HG03280 (cell line): ENCODE measurements at regions not wholly inside any gene's neighbourhood (a gene's known extent, or its start where the extent isn't known, plus 50 kb on each side); places are given as distances from the start of the nearest gene placed in this dataset.
"Not testable (repeated sequence)": the region's sequence is repeated elsewhere in the genome, so short reads cannot be mapped to it uniquely, and the experiment has no call there.

Experiments used
- ATAC-seq: cut with Tn5 transposase; IDR thresholded peaks from one replicate; pipeline ENCODE4 v1.9.1; 2021; ENCODE audit warnings: mild to moderate bottlenecking, moderate library complexity; ENCODE audit not compliant: unreplicated experiment

DNA sequence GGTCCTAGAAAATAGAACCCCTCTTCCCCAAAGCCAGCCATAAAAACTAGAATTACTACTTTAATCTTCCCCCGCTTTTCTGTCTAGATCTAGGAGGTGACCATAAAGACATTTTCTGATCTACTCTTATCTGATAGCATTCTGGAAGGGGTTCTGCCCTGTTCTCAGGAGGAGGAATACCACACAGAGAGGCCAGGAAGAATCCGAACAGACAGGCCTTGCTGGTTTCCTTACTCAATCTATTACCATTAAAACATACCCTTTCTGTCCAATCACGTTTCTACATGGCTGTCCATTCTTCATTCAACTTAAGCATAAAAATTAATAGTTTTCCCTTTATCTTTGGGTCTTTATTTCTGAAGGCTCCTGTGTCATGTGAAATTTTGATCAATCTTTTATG, 198.7 kb downstream of the GPAT3 start:
- ATAC-seq = no peak

DNA sequence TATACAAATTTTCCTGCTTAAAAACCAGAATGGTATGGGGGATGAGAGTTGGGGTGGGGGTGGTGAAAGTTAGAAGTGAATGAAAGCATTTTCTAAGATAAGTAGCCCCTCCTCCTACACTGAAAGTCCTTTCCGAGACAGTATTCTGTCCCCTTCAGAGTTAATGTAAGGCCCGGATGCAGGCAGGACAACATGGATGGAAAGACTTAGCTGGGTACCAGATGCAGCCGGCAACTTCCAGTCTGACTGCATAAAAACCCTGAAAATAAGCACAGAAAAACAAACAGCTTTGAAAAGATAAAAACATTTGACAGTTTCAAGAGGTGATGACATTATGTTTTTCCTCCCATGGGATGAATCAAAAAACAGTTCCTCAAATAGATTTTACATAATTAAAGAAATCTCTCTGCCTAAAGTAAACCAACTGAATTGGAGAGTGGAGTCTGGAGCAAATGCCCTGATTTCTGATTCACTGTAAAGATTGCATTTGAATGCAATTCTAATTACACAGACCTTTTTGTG, 196.3 kb downstream of the GPAT3 start:
- no peak for ATAC-seq

DNA sequence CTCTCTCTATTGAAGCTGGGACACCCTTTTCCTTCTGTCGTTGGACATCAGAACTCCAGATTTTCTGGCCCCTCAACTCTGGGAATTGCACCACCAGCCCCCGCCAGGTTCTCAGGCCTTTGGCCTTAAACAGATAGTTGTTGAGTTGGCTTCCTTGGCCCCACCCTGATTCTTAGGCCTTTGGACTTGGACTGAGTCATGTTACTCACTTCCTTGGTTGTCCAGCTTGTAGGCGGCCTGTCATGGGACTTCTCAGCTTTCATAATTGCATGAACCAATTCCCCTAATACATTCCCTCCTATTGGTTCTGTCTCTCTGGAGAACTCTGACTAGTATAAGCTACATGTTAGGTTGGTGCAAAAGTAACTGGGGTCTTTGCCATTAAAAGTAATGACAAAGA, 195.7 kb downstream of the GPAT3 start:
- no peak for ATAC-seq

DNA sequence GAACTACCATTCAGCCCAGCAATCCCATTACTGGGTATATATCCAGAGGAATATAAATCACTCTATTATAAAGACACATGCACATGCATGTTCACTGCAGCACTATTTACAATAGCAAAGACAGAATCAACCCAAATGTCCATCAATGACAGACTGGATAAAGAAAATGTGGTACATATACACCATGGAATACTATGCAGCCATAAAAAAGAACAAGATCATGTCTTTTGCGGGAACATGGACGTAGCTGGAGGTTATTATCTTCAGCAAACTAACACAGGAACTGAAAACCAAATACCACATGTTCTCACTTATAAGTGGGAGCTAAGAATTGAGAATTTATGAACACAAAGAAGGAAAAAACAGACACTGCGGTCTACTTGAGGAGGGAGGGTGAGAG, 195.1 kb downstream of the GPAT3 start:
- ATAC-seq = not testable (repeated sequence)

DNA sequence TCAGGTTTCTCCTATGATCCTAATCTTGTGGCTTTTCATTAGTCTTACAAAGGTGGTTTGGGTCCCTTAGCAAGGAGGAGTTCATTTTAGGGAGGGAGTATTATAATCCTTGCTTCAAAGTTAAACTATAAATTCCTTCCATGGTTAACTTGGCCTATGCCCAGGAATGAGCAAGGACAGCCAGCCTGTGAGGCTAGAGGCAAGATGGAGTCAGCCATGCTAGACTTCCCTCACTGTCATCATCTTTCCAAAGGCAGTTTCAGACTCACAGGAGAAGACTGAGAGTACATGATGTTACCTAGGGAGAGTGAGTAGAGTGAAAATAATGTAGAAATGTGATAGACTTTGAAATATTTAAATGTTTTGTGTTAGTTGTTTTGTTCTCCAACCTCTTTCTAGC, 192.3 kb downstream of the GPAT3 start:
- no peak for ATAC-seq

DNA sequence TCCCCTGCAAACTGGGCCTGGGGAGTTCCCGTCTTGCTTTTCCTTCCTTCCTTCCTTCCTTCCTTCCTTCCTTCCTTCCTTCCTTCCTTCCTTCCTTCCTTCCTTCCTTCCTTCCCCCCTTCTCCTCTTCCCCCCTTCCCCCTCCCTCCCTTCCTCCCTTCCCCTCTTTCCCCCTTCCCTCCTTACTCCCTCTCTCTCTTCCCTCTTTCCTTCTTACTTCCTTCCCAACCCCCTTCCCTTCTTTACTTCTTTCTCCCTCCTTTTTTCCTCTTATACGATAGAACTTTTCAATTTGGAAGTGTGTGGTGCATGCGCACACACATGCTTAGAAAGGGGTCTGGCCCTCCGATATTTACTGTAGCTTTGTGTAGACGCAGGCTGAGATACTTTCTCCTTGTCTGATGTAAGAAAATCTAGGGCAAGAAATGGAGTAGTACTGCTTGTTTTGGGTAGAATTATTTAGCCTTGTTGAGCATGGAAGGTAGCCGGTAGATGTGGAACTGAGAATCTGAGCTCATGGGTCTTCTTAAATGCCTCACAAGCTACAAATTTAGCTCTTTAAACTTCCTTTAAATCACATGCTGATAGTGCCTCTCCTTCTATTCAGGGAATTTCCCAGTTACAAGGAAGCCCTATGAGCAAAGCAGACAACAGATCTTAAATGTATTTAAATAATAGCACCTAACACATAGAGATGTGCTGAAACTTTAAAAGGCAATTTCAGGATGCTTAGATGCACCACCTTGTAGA, 189.6 kb downstream of the GPAT3 start:
- no peak for ATAC-seq

DNA sequence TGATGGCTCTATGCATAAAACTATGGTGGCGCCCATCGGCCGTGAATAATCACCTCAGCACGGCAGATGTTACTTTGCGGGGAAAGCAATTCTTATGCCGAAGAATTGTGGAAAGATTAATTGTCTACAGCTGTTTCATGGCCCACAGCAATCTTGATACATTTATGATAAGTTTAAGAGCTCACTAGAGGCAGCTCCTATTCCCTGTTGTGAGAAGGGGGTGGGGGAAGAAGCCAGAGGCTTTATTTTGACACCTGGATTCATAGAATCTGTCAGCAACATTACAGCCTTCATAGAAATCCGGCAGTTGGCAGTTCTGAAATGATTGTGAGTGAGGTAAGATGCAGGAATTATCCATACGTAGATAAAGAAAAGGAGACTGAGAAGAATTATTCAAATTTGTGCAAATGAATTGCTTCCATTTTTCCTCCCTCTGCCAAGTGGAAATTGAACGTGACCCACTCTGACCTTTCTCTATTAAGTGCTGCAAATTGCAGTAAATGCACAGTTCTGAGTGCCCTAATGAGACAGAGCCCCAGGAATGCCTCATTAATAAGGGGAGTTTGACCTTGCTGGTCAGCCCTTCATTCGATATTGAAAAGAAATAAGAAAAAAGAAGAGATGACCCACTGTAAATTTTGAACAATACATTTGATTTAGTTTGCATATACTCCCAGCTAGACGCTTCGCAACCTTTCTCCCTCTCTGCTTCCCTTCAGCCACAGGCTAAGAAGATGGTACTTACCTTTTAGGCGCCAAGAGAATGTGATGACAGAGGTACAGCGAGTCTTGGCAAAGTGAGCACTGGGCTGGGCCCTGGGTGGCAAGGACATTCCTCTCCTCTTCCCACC, 188.8 kb downstream of the GPAT3 start:
- ATAC-seq = no peak

DNA sequence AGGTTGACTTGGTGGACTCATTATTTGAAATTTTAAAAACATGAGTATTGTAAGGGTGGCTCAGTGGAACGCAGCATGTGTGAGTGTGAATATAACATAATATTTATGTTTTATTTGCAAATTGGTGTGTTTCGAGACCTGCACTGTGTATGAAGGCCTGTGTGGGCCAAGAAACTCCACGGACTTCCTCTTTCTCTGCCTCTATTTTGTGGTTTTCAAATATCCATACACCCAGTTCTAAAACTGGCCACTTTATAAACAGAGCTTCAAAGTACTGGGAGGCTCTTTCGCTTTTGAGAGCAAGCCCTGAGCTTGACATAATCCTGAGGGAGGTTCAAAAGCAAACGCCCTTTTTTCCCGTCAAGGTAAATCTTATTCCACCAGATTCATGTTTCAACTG, 187.7 kb downstream of the GPAT3 start:
- no peak for ATAC-seq

DNA sequence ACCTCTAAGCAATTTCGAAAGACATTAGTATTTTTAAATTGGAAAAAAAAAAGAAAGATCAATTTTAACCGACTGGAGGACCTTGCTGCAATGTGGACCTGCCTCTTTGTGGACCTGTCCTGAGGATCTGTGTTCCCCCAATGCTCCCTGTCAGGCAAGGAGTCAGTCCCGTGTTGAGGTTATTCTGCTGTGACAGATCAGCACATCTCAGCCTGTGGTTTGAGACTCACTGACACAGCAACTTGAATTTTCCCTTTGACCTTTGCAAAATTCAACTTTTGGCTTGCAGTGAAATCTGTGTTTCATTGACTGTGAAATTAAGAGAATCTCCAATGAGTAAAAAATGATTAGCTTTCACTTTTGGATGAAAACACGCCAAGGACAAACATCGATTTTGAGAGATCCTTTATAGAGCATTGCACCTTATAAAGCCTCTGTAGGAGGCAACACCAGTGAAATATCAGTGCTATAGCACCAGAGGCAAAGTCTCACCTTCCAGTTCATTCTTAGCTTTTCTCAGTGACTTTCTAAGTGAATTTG, 186.9 kb downstream of the GPAT3 start:
- no peak for ATAC-seq

DNA sequence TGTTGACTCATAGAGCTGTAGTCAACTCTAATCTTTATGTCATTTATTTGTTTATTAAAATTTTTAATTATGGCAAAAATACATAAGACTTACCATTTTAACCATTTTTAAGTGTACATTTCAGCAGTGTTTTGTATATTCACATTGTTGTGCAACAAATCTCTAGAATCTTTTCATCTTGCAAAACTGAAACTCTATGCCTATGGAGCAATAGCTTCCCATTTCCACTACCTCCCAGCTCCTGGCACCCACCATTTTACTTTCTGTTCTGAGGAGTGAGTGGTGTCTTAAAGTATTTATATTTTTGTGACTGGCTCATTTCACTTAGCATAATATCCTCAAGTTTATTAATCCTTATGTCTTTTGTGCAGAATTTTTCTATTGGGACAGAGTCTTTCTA, 181.0 kb downstream of the GPAT3 start:
- ATAC-seq = no peak

DNA sequence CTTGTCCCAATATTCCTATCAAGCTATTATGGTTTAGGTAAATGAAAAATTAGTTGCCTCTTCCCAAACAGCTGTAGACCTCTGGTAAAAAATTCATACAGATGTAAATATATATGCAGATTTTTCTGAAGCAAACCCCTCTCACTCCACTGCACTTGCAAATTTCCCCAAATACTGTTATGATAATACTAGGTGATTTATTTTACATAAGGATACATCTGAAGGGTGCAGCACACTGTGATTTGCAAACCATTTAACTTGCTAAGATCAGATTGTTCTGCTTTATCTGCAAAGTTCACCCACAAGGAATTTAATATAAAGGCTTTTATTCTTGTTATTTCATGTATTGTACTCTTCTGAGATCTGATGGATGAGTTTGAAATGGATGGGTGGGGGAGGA, 177.0 kb downstream of the GPAT3 start:
- no peak for ATAC-seq

DNA sequence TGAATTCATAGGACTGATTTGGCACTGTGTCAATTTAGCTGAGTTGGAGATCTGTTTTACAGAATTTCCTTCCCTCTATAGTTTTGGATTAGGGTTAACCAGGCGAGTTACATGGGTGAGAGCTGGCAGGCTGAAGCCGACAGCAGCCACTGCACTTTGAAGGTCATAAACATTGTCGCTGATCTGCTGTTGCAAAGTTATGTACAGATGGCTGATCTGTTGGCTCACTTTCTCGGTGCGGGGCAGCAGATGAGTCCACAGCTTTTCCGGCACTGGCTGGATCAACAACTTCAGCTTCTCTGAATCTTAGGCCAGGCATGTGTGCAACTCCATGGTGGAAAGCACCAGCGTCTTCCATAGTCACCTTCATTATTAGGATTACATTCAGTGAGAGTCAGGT, 173.7 kb downstream of the GPAT3 start:
- ATAC-seq = no peak

DNA sequence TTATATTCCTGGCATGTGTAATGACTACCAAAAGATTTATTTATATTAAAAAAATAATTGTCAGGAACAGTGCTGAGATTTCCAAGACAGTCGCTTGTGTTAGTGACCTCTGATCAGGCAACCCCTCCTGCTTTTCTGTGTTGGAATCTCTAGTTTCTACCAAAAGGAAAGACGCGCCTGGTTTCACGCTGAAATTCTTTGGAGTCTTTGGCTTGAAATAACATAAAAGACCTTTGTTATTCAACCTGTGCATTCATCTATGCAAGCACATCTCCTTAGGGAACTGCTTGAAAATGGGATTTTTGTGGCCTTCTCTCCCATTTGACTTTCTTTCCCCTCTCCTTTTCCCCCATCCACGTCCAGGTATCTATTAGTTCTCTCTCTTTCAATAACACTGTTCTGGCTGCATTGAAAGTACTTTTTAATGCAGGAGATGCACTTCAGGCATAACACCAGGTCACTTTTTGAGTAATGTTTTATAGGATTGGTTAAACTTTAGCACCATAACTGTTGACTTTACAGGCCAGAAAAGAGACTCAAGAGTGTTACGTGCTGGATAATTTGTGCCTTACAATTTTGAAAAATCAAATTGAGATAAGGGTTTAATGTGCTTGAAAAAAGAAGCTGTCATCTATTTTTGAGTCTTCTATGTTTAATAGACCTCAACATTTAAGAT, 172.7 kb downstream of the GPAT3 start:
- ATAC-seq = no peak

DNA sequence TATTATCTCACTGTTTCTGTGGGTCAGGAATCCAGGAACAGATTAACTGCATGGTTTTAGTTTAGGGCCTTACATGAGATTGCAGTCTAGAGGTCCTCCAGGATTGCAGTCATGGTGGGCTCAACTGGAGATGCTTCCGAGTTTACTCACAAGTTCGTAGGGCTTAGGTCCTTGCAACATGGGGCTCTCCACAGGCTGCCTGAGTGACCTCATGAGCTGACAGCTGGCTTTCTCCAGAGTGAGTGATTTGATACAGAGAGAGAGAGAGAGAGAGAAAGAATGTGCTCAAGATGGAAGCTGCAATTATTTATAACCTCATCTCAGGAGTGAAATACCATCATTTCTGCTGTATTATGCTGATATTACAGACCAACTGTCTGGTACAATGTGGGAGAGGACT, 168.9 kb downstream of the GPAT3 start:
- ATAC-seq = no peak

DNA sequence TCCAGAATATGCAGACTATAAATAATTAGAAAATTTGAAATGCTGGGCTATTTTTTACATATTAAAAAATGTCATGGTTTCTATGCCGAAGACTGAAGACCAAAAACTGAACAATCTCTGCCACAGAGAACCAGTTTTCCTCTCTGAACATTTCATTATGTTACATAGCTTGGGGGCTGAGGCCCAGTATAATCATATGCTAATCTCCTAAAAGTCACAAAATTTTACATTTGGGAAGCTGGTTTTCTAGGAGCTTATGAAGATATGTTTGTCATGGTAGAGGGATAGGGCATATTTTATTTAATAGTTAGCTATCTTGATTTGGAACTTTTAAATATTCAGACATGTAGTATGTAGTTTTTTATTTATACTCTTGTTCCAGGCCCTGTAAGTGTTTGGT, 167.8 kb downstream of the GPAT3 start:
- no peak for ATAC-seq

DNA sequence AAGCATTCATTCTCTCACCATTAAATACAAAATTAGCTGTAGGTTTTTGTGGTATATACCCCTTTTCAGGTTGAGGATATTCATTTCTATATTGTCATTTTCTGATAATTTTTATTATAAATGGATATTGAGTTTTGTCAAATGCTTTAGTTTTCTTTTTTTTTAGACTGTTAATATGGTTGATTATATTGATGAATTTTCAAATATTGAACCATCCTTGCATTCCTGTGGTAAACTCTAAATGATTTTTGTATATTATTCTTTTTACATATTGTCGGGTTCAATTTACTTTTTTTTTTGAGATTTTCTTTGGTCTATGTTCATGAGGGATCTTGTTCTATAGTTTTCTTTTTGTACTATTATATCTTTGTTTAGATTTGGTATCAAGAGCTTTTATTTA, 165.1 kb downstream of the GPAT3 start:
- ATAC-seq = no peak

DNA sequence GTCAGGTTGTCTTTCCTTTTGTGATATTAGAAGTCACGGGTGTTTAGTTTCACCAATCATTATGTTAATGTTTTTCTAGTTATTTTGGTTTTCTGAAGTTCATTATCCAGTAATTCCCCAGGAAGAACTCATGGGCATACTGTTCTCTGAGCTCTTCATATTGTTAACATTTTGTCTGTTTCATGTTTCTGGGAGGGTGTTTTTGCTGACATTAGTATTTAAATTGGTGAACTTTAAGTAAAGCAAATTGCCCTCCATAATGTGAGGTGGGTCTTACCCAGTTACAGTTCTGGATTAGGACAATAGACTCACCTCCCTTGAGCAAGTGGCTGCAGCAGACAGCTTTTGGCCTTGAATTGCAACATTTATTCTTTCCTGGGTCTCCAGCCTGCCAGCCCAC, 163.4 kb downstream of the GPAT3 start:
- no peak for ATAC-seq

DNA sequence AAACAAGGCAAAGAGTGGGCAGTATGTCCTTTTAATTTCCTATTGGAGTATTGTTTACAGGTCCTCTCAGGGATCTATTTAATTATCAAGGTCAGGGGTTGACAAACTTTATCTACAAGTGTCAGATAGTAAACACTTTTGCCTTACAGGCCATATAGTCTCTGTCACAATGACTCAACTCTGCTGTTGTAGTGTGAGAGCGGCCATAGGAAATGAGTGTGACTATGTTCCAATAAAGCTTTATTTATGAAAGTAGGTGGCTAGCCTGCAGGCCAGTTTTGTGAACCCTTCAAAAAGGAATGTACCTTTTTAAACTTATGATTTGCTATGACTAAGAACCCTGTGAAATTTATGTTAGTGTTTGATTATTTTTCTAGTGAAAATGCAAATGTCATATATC, 156.1 kb downstream of the GPAT3 start:
- no peak for ATAC-seq

DNA sequence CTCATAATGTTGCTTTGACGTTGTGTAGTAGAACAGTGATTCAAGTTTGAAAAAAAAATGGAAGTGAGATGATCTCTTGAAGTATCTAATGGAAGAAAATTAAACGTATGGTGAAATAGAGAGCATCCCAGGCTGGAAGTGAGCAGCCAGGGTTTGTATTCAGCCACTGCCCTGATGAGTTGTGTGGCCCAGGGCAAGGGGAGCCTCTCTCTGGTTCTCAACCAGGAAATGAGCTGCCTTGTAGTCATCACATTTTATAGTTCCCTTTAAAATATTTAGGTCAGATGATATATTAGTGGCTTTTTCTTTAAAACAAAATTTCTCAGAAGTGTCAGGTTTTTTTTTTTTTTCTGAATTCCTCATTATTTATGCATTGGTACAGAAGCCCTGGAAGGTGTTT, 150.3 kb downstream of the GPAT3 start:
- no peak for ATAC-seq

DNA sequence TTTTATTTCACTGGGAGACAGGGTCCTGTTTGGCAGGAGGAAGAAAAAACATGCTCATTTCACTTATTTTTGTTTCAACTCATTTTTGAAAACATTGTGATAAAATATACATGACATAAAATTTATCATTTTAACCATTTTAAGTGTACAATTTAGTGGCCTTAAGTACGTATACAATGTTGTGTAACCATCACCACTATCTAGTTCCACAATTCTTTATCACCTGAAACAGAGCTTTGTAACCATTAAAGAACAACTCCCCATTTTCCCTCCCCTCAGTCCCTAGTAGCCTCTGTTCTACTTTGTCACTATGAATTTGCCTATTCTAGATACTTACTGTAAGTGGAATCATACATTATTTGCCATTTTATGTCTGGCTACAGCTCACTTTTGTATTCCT, 143.8 kb downstream of the GPAT3 start:
- ATAC-seq = no peak

DNA sequence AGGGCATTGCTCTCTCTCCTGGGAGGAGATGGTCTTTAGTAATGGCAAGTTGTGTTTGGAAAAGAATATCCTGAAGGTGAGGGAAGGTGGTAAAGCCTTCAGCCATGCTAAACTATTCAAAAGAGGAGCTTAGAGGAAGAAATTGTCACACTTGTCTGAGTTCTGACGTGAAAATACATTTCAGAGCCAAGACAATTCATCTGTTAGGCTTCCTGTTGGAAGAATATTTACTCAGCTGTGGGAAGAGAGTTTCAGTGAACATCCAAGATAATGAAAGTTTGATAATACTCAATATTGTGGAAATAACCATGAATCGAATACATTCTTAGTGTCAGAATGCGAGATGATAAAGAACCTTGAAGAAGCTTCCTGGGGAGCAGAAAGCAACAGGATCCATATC, 143.3 kb downstream of the GPAT3 start:
- no peak for ATAC-seq
